GM19372 (cell line): ENCODE measurements at regions not wholly inside any gene's neighbourhood (a gene's known extent, or its start where the extent isn't known, plus 50 kb on each side); places are given as distances from the start of the nearest gene placed in this dataset.
"Not testable (repeated sequence)": the region's sequence is repeated elsewhere in the genome, so short reads cannot be mapped to it uniquely, and the experiment has no call there.

ENCODE experiments used
- ATAC-seq: cut with Tn5 transposase; IDR thresholded peaks from one replicate; pipeline ENCODE4 v1.9.1; 2021; ENCODE audit warnings: mild to moderate bottlenecking, low read depth, moderate library complexity; ENCODE audit not compliant: unreplicated experiment

- no peak for ATAC-seq
Observed at GRCh38 chr4:138485498-138485897, 243.3 kb upstream of the SLC7A11 start.

- ATAC-seq: no peak
Observed at GRCh38 chr4:138475116-138475515, 233.0 kb upstream of the SLC7A11 start.

GRCh38 chr4:138473339-138473738 is 231.2 kb upstream of the SLC7A11 start:
- ATAC-seq: no peak

GRCh38 chr4:138460477-138461414 is 218.6 kb upstream of the SLC7A11 start:
- no peak for ATAC-seq

GRCh38 chr4:138458751-138459150 is 216.6 kb upstream of the SLC7A11 start:
- no peak for ATAC-seq

- not testable (repeated sequence) for ATAC-seq
Observed at GRCh38 chr4:138456349-138456748, 214.2 kb upstream of the SLC7A11 start.

- no peak for ATAC-seq
Observed at GRCh38 chr4:138455097-138455496, 212.9 kb upstream of the SLC7A11 start.

- no peak for ATAC-seq
Observed at GRCh38 chr4:138452826-138453225, 210.7 kb upstream of the SLC7A11 start.

- no peak for ATAC-seq
Observed at GRCh38 chr4:138451276-138451663, 209.1 kb upstream of the SLC7A11 start.

GRCh38 chr4:138450546-138451275 is 208.6 kb upstream of the SLC7A11 start:
- no peak for ATAC-seq

GRCh38 chr4:138449938-138450337 is 207.8 kb upstream of the SLC7A11 start:
- no peak for ATAC-seq

- no peak for ATAC-seq
Observed at GRCh38 chr4:138448169-138448568, 206.0 kb upstream of the SLC7A11 start.

GRCh38 chr4:138446456-138446855 is 204.3 kb upstream of the SLC7A11 start:
- ATAC-seq: no peak

- ATAC-seq: no peak
Observed at GRCh38 chr4:138445098-138445497, 202.9 kb upstream of the SLC7A11 start.

- ATAC-seq: no peak
Observed at GRCh38 chr4:138444260-138444659, 202.1 kb upstream of the SLC7A11 start.

- ATAC-seq: no peak
Observed at GRCh38 chr4:138439143-138439581, 197.0 kb upstream of the SLC7A11 start.

- no peak for ATAC-seq
Observed at GRCh38 chr4:138438608-138439007, 196.5 kb upstream of the SLC7A11 start.

- no peak for ATAC-seq
Observed at GRCh38 chr4:138437263-138437851, 195.2 kb upstream of the SLC7A11 start.

GRCh38 chr4:138435733-138436132 is 193.6 kb upstream of the SLC7A11 start:
- ATAC-seq: not testable (repeated sequence)

GRCh38 chr4:138435046-138435445 is 192.9 kb upstream of the SLC7A11 start:
- ATAC-seq: not testable (repeated sequence)

GRCh38 chr4:138428611-138429010 is 186.5 kb upstream of the SLC7A11 start:
- no peak for ATAC-seq
